ENCODE measurements at regions not wholly inside any gene's neighbourhood (a gene's known extent, or its start where the extent isn't known, plus 50 kb on each side); places are given as distances from the start of the nearest gene placed in this dataset.

GRCh38 chr7:34275624-34276023 is 370.3 kb downstream of the BMPER start:
- Histone ChIP-seq H2BK12ac (ENCODE audit: low read depth, low read length) (no peak overlapping the region), H2AFZ (ENCODE audit: low read length) (no peak overlapping the region)
- DNase-seq (ENCODE audit: low read depth in 1 of 2, low spot score in 2 of 2) = no peak
- TF ChIP-seq CBX5 (IDR thresholded peaks at IDR 0.05; ENCODE audit: low read depth, low read length) (no peak), CTCF (IDR thresholded peaks at IDR 0.05; ENCODE audit: control extremely low read depth in 1 of 3, insufficient read depth in 1 of 3, low read depth in 1 of 3, low read length in 3 of 3) (no peak), CTBP2 (IDR thresholded peaks at IDR 0.05; ENCODE audit: borderline replicate concordance, insufficient read depth, insufficient read length, low read length) (no peak), NANOG (IDR thresholded peaks at IDR 0.05; ENCODE audit: insufficient read depth, low read depth, low read length, poor library complexity, severe bottlenecking) (no peak), PHF8 (conservative IDR thresholded peaks at IDR 0.05; ENCODE audit: low read depth, low read length) (no peak), ASH2L (IDR thresholded peaks at IDR 0.05; ENCODE audit: low read length) (no peak), CEBPB (IDR thresholded peaks at IDR 0.05; ENCODE audit: low read depth, low read length) (no peak), EGR1 (IDR thresholded peaks at IDR 0.05; ENCODE audit: borderline replicate concordance, low read depth, low read length) (no peak), SRF (IDR thresholded peaks at IDR 0.05; ENCODE audit: low read depth, low read length) (no peak), CHD2 (IDR thresholded peaks at IDR 0.05; ENCODE audit: low read length) (no peak), SAP30 (IDR thresholded peaks at IDR 0.05; ENCODE audit: insufficient read depth, insufficient replicate concordance, low read length) (no peak), SIX5 (IDR thresholded peaks at IDR 0.05; ENCODE audit: low read depth, low read length) (no peak), BRCA1 (IDR thresholded peaks at IDR 0.05; ENCODE audit: low read depth, low read length) (no peak), KDM1A (IDR thresholded peaks at IDR 0.05; ENCODE audit: borderline replicate concordance, low read length) (no peak)

More at GRCh38 chr7:34275624-34276023, 370.3 kb downstream of the BMPER start:
- H3K4me3 ChIP-seq (ENCODE audit: extremely low read depth in 1 of 4, insufficient read depth in 2 of 4, low read depth in 3 of 4, low read length in 4 of 4) = no peak overlapping the region
- H2BK120ac ChIP-seq (replicated peaks; ENCODE audit: low read depth, low read length) = no peak overlapping the region
- H3K79me2 ChIP-seq (ENCODE audit: control insufficient read depth in 1 of 2, insufficient read depth in 2 of 2, low read length in 2 of 2) = no peaks in the 10 kb centered on the region
- no peak overlapping the region for H3K9ac ChIP-seq (replicated peaks in 1 of 4; ENCODE audit: extremely low read depth in 1 of 4, low read depth in 3 of 4, low read length in 3 of 4)
- CTCF ChIA-PET (ENCODE audit: partially characterized antibody) = no interaction called here
- H2AK5ac ChIP-seq (ENCODE audit: low read depth, low read length) = no peak overlapping the region
- no peaks in the 10 kb centered on the region for H3K27me3 ChIP-seq (replicated peaks in 1 of 4; ENCODE audit: control insufficient read depth in 3 of 4, extremely low read depth in 1 of 4, insufficient read depth in 3 of 4, low read length in 3 of 4)
- H3K56ac ChIP-seq (replicated peaks; ENCODE audit: insufficient read length, low read depth, low read length) = no peak overlapping the region
- no peaks in the 10 kb centered on the region for H4K20me1 ChIP-seq (replicated peaks in 1 of 2; ENCODE audit: control insufficient read depth in 1 of 2, insufficient read depth in 2 of 2, low read length in 2 of 2)
- H2BK20ac ChIP-seq (ENCODE audit: low read length) = no peak overlapping the region
- H3K4me2 ChIP-seq (ENCODE audit: insufficient read depth in 1 of 2, low read depth in 2 of 2, low read length in 2 of 2) = no peak overlapping the region
- no peak overlapping the region for H4K5ac ChIP-seq (ENCODE audit: insufficient read length, low read depth, low read length)
- H4K8ac ChIP-seq (ENCODE audit: extremely low read depth, insufficient read depth, low read length) = no peak overlapping the region
- no peaks in the 10 kb centered on the region for H3K79me1 ChIP-seq (ENCODE audit: low read depth, low read length)
- H3K4me1 ChIP-seq (replicated peaks in 1 of 4; ENCODE audit: control insufficient read depth in 3 of 4, insufficient read depth in 4 of 4, low read length in 3 of 4) = peaks cover 0 to 3% (median 2%) of the 10 kb centered on the region in 4 experiments; a peak in 2 of 7 replicates
- H3K18ac ChIP-seq (ENCODE audit: extremely low read depth, low read length) = no peak overlapping the region
- no peak overlapping the region for H2BK15ac ChIP-seq (ENCODE audit: low read length)
- H3K14ac ChIP-seq (ENCODE audit: insufficient read length) = no peak overlapping the region
- no peak overlapping the region for H2BK5ac ChIP-seq (ENCODE audit: low read depth, low read length)
- H4K91ac ChIP-seq (replicated peaks; ENCODE audit: insufficient read length, low read length) = no peak overlapping the region
- H3K9me3 ChIP-seq (ENCODE audit: insufficient read depth in 2 of 2, low read depth in 1 of 2, low read length in 1 of 2) = no peaks in the 10 kb centered on the region
- POLR2A ChIA-PET (ENCODE audit: partially characterized antibody) = no interaction called here
- no peaks in the 10 kb centered on the region for H3K36me3 ChIP-seq (ENCODE audit: control insufficient read depth in 2 of 4, insufficient read depth in 4 of 4, low read length in 3 of 4)
- FAIRE-seq = no peak
- no peak overlapping the region for H3K4ac ChIP-seq (replicated peaks; ENCODE audit: insufficient read length, low read depth, low read length)
- H3K23ac ChIP-seq (ENCODE audit: insufficient read length) = no peak overlapping the region
- H3K27ac ChIP-seq (ENCODE audit: low read depth, low read length) = no peak overlapping the region
- no peaks in the 10 kb centered on the region for H3K23me2 ChIP-seq (ENCODE audit: low read depth, low read length)

Data from H1 (cell line).